GM12878 (cell line): ENCODE measurements at regions not wholly inside any gene's neighbourhood (a gene's known extent, or its start where the extent isn't known, plus 50 kb on each side); places are given as distances from the start of the nearest gene placed in this dataset.

ENCODE experiments used
- ATAC-seq: fragments of 200-7000 bp; cut with Tn5 transposase; 3 replicates; pipeline ENCODE4 v1.9.1; 2020; ENCODE audit warnings: mild to moderate bottlenecking, moderate library complexity
- BruUV-seq: library from RNA; stranded (reverse); fragments of 400-500 nt; replicated peaks from 2 replicates; lab custom pipeline; 2021; lab: Mats Ljungman, UMichigan
- CTCF ChIA-PET: fragments of 300-600 bp; sonication (Branson Sonifier 250); formaldehyde crosslinking; extraction: SDS; loops from one replicate; lab custom pipeline; 2021; ENCODE audit warnings: inconsistent platforms; lab: Yijun Ruan, JAX
- POLR2A ChIA-PET: fragments of 350-600 bp; formaldehyde crosslinking; extraction: SDS; loops from one replicate; lab custom pipeline; 2021; ENCODE audit warnings: inconsistent platforms; lab: Charles Lee
- RAD21 ChIA-PET: fragments of 300-600 bp; sonication (Branson Sonifier 250); formaldehyde crosslinking; loops from one replicate; lab custom pipeline; 2023; ENCODE audit warnings: antibody characterized with exemption; ENCODE audit not compliant: unreplicated experiment; lab: Charles Lee
- SMC1A ChIA-PET: fragments of 300-600 bp; sonication (Branson Sonifier 250); formaldehyde crosslinking; loops from one replicate; lab custom pipeline; 2023; ENCODE audit not compliant: unreplicated experiment, uncharacterized antibody; lab: Charles Lee
- DNase-seq: peaks from one replicate; pipeline ENCODE4 v3.0.0-alpha.2; 2011; ENCODE audit warnings: low read depth, low spot score
- FAIRE-seq: peaks from 3 replicates; lab custom pipeline; 2011; peaks lifted over from hg19 to GRCh38; lab: Jason Lieb, UNC
- H2AFZ ChIP-seq: 2 replicates; pipeline ENCODE4 v1.6.0; 2011; ENCODE audit warnings: low read depth, low read length, control low read depth; ENCODE audit not compliant: control insufficient read depth
- H3K27ac ChIP-seq: 2 replicates; pipeline ENCODE4 v1.5.1; 2011; ENCODE audit warnings: control low read depth; ENCODE audit not compliant: control insufficient read depth, insufficient read depth
- H3K27me3 ChIP-seq, 2 experiments: replicated peaks in 1 of 2; 2 replicates each; pipeline versions ENCODE4 v1.6.0 to v1.6.1; 2011; ENCODE audit warnings: low read length in 1 of 2; ENCODE audit not compliant: control insufficient read depth in 2 of 2, insufficient read depth in 2 of 2
- H3K36me3 ChIP-seq, 2 experiments: 2 replicates each; pipeline ENCODE4 v1.5.1; 2011; ENCODE audit warnings: low read length in 1 of 2; ENCODE audit not compliant: control insufficient read depth in 2 of 2, insufficient read depth in 2 of 2
- H3K4me1 ChIP-seq: 2 replicates; pipeline ENCODE4 v1.6.1; 2011; ENCODE audit warnings: mild to moderate bottlenecking, low read length, moderate library complexity, mixed read lengths; ENCODE audit not compliant: control insufficient read depth, insufficient read depth
- H3K4me2 ChIP-seq: 2 replicates; pipeline ENCODE4 v1.6.0; 2011; ENCODE audit warnings: control low read depth; ENCODE audit not compliant: control insufficient read depth, insufficient read depth
- H3K4me3 ChIP-seq: fragments of 200-600 bp; sonication (generic); 2 replicates; pipeline ENCODE4 v1.5.1; 2016
- H3K79me2 ChIP-seq: 2 replicates; pipeline ENCODE4 v1.6.0; 2011; ENCODE audit warnings: low read length; ENCODE audit not compliant: control insufficient read depth, insufficient read depth
- H3K9ac ChIP-seq: 2 replicates; pipeline ENCODE4 v1.8.0; 2011; ENCODE audit warnings: low read length, control low read depth, mixed read lengths; ENCODE audit not compliant: control insufficient read depth, insufficient read depth
- H3K9me3 ChIP-seq: replicated peaks from 3 replicates; pipeline ENCODE4 v1.5.1; 2011; ENCODE audit warnings: mild to moderate bottlenecking, low read length; ENCODE audit not compliant: control insufficient read depth, insufficient read depth
- H4K20me1 ChIP-seq: 2 replicates; pipeline ENCODE4 v1.6.0; 2011; ENCODE audit not compliant: control insufficient read depth, insufficient read depth
- CEBPB ChIP-seq, 2 experiments: fragments of 150-350 bp in 1 of 2; IDR thresholded peaks; 2 replicates each; pipeline ENCODE4 v1.6.1; 2012 to 2014; ENCODE audit warnings: low read depth in 2 of 2, low read length in 2 of 2, borderline replicate concordance in 1 of 2, inconsistent platforms in 1 of 2
- CREB1 ChIP-seq: IDR thresholded peaks from 2 replicates; pipeline ENCODE4 v1.6.1; 2012; ENCODE audit warnings: low read depth, mild to moderate bottlenecking, inconsistent platforms
- EGR1 ChIP-seq, 2 experiments: IDR thresholded peaks; 1 replicate in 1 of 2; 2 replicates in 1 of 2; pipeline ENCODE4 v1.6.1; 2011 to 2012; ENCODE audit warnings: low read depth in 2 of 2, low read length in 2 of 2, borderline replicate concordance in 1 of 2, mild to moderate bottlenecking in 1 of 2, moderate library complexity in 1 of 2
- EP300 ChIP-seq, 2 experiments: fragments of 150-350 bp in 1 of 2; IDR thresholded peaks; 2 replicates each; pipeline ENCODE4 v1.6.1; 2011 to 2012; ENCODE audit warnings: low read depth in 2 of 2, low read length in 2 of 2, borderline replicate concordance in 1 of 2, improper control_type of control experiment in 1 of 2, inconsistent platforms in 1 of 2; ENCODE audit not compliant: control insufficient read depth in 1 of 2
- MEF2A ChIP-seq: IDR thresholded peaks from 2 replicates; pipeline ENCODE4 v1.6.1; 2011; ENCODE audit warnings: low read depth, mild to moderate bottlenecking, low read length, moderate library complexity; ENCODE audit not compliant: insufficient read depth
- NFYB ChIP-seq: IDR thresholded peaks from 2 replicates; pipeline ENCODE4 v1.6.1; 2011; ENCODE audit warnings: low read depth, mild to moderate bottlenecking, low read length, improper control_type of control experiment, moderate library complexity; ENCODE audit not compliant: insufficient read depth
- POLR2AphosphoS5 ChIP-seq: IDR thresholded peaks from 2 replicates; pipeline ENCODE4 v1.6.1; 2011; ENCODE audit warnings: mild to moderate bottlenecking, low read length, inconsistent platforms
- SMARCA5 ChIP-seq: fragments of 450-650 bp; IDR thresholded peaks from 2 replicates; pipeline ENCODE4 v1.6.1; 2017; ENCODE audit warnings: mild to moderate bottlenecking
- SPI1 ChIP-seq: IDR thresholded peaks from 2 replicates; pipeline ENCODE4 v1.6.1; 2011; ENCODE audit warnings: low read depth, mild to moderate bottlenecking, low read length, moderate library complexity, borderline replicate concordance; ENCODE audit not compliant: insufficient read depth
- SREBF2 ChIP-seq: IDR thresholded peaks from 2 replicates; pipeline ENCODE4 v1.6.1; 2012; ENCODE audit warnings: mild to moderate bottlenecking, low read length
- TCF3 ChIP-seq: IDR thresholded peaks from 2 replicates; pipeline ENCODE4 v1.6.1; 2012; ENCODE audit warnings: low read depth, mild to moderate bottlenecking, low read length, borderline replicate concordance; ENCODE audit not compliant: insufficient read depth
- YBX1 ChIP-seq: fragments of 450-650 bp; IDR thresholded peaks from 2 replicates; pipeline ENCODE4 v1.6.1; 2016; ENCODE audit warnings: antibody characterized with exemption
- ZBED1 ChIP-seq: IDR thresholded peaks from 2 replicates; pipeline ENCODE4 v1.6.1; 2016; ENCODE audit warnings: borderline replicate concordance
- ZNF217 ChIP-seq: fragments of 450-650 bp; IDR thresholded peaks from 2 replicates; pipeline ENCODE4 v1.6.1; 2017; ENCODE audit warnings: antibody characterized with exemption, mild to moderate bottlenecking
- WGBS: methylation state at CpG from one replicate; pipeline ENCODE4 v1.1.6; 2016; ENCODE audit warnings: low lambda C conversion rate; ENCODE audit not compliant: insufficient replicate concordance, insufficient coverage; ENCODE audit errors: missing lambda C conversion rate; 5-methylcytosine and 5-hydroxymethylcytosine counted together
- in situ Hi-C: fragments of 300-500 bp; cut with MboI; formaldehyde crosslinking; loops from 9 replicates; pipeline ENCODE4 v1.14.3; 2018; ENCODE audit warnings: mixed read lengths
- intact Hi-C: fragments of 100-400 bp; cut with micrococcal nuclease; formaldehyde crosslinking; loops from one replicate; pipeline ENCODE4 v1.14.2; 2022; ENCODE audit not compliant: unreplicated experiment

- TF ChIP-seq ZBED1 (no peak), SPI1 (no peak), MEF2A (no peak)
Observed at GRCh38 chr9:91043056-91043810, 241.6 kb downstream of the SYK start (continued).

- DNase-seq (no peak), FAIRE-seq (no peak), ATAC-seq (no peak)
- ChIA-PET SMC1A (interaction anchor here (1.2 kb wide), 1 partner anchor 10 kb away, joined by 3 read pairs; no protein-coding TSS in a partner anchor), POLR2A (no interaction called here), CTCF (no interaction called here), RAD21 (no interaction called here)
- Histone ChIP-seq H4K20me1 (no peaks in the 10 kb centered on the region), H3K4me2 (no peak overlapping the region), H3K4me1 (no peaks in the 10 kb centered on the region), H2AFZ (no peak overlapping the region), H3K36me3 (no peaks in the 10 kb centered on the region), H3K27me3 (no peaks in the 10 kb centered on the region; a peak in 1 of 4 replicates), H3K27ac (no peak overlapping the region), H3K79me2 (no peaks in the 10 kb centered on the region), H3K9me3 (no peaks in the 10 kb centered on the region), H3K4me3 (no peak overlapping the region), H3K9ac (no peak overlapping the region)
- intact Hi-C loops = loop anchor here (10.0 kb wide), 1 partner anchor 59 kb away; no protein-coding TSS in a partner anchor
- 38% methylated on average over 5 of the region's 5 CpGs for WGBS
- in situ Hi-C loops = loop anchor here (5.0 kb wide), 1 partner anchor 384 kb away; no protein-coding TSS in a partner anchor
- TF ChIP-seq POLR2AphosphoS5 (no peak), YBX1 (no peak), TCF3 (no peak), NFYB (no peak), SMARCA5 (no peak), CEBPB (IDR thresholded peaks at IDR 0.05; ENCODE audit: borderline replicate concordance in 1 of 2, low read depth in 2 of 2, low read length in 2 of 2) (no peak), EGR1 (IDR thresholded peaks at IDR 0.05; ENCODE audit: borderline replicate concordance in 1 of 2, low read depth in 2 of 2, low read length in 2 of 2) (no peak), SREBF2 (no peak), EP300 (IDR thresholded peaks at IDR 0.05; ENCODE audit: borderline replicate concordance in 1 of 2, control insufficient read depth in 1 of 2, low read depth in 2 of 2, low read length in 2 of 2) (no peak), CREB1 (no peak), ZBED1 (no peak), ZNF217 (no peak)
- no TSS peak for BruUV-seq
Observed at GRCh38 chr9:91043811-91044175, 242.2 kb downstream of the SYK start.
